Thyroid gland (tissue), 4 donors: ENCODE measurements at regions not wholly inside any gene's neighbourhood (a gene's known extent, or its start where the extent isn't known, plus 50 kb on each side); places are given as distances from the start of the nearest gene placed in this dataset.

Source experiments
- POLR2A ChIP-seq, 2 donors: fragments of 450-650 bp; IDR thresholded peaks; one replicate each; pipeline ENCODE4 v1.6.1; 2017; ENCODE audit warnings: antibody characterized with exemption in 2 of 2, mild to moderate bottlenecking in 2 of 2, moderate library complexity in 1 of 2
- TF ChIP-seq, protein P1 (sequence below), 6 experiments: fragments of 200-600 bp in 3 of 6; fragments of 450-650 bp in 3 of 6; sonication (generic) in 3 of 6; IDR thresholded peaks; one replicate each; pipeline ENCODE4 v1.5.1; 2016 to 2019; ENCODE audit warnings: antibody characterized with exemption in 6 of 6, mild to moderate bottlenecking in 2 of 6, inconsistent platforms in 1 of 6, moderate library complexity in 1 of 6

DNA sequence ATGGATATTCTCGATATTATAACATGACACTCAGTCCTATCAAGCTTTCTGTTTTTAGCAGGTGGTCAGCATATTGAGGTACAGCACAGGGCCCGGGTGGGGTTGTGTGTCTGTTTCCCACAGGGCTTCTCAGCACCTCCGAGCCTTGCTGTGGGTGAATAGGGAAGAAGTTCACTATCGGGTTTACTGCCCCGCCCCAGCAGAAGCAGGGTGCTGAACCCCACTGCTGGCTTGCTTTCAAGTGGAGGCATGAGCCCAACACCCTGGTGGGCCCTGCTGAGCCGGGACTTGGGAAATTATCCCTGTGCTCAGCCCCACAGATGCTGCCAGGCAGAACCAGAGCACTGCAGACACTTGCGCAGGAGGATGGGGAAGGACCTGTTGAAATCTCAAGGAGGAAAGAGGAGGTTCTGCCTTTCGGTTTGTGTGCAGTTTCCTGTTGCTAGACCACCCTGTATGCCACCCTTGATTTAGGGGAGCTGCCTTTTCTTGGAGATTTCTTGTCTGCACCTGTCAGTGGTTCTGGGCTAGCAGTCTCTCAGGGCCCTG, 270.3 kb upstream of the SALL3 start:
- no peak for TF ChIP-seq POLR2A (IDR thresholded peaks at IDR 0.05)
- TF ChIP-seq, protein P1, sequence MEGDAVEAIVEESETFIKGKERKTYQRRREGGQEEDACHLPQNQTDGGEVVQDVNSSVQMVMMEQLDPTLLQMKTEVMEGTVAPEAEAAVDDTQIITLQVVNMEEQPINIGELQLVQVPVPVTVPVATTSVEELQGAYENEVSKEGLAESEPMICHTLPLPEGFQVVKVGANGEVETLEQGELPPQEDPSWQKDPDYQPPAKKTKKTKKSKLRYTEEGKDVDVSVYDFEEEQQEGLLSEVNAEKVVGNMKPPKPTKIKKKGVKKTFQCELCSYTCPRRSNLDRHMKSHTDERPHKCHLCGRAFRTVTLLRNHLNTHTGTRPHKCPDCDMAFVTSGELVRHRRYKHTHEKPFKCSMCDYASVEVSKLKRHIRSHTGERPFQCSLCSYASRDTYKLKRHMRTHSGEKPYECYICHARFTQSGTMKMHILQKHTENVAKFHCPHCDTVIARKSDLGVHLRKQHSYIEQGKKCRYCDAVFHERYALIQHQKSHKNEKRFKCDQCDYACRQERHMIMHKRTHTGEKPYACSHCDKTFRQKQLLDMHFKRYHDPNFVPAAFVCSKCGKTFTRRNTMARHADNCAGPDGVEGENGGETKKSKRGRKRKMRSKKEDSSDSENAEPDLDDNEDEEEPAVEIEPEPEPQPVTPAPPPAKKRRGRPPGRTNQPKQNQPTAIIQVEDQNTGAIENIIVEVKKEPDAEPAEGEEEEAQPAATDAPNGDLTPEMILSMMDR (IDR thresholded peaks at IDR 0.05): no peak
